ENCODE measurements at regions not wholly inside any gene's neighbourhood (a gene's known extent, or its start where the extent isn't known, plus 50 kb on each side); places are given as distances from the start of the nearest gene placed in this dataset.

GRCh38 chr6:85948481-85948880 is 305.8 kb upstream of the SYNCRIP start:
- DNase-seq (ENCODE audit: low read depth): no peak
- TF ChIP-seq CTCF (IDR thresholded peaks at IDR 0.05; ENCODE audit: control insufficient read depth, extremely low read depth, insufficient read depth): no peak
- no peak overlapping the region for H3K4me3 ChIP-seq (ENCODE audit: low read depth, low read length)

DNA sequence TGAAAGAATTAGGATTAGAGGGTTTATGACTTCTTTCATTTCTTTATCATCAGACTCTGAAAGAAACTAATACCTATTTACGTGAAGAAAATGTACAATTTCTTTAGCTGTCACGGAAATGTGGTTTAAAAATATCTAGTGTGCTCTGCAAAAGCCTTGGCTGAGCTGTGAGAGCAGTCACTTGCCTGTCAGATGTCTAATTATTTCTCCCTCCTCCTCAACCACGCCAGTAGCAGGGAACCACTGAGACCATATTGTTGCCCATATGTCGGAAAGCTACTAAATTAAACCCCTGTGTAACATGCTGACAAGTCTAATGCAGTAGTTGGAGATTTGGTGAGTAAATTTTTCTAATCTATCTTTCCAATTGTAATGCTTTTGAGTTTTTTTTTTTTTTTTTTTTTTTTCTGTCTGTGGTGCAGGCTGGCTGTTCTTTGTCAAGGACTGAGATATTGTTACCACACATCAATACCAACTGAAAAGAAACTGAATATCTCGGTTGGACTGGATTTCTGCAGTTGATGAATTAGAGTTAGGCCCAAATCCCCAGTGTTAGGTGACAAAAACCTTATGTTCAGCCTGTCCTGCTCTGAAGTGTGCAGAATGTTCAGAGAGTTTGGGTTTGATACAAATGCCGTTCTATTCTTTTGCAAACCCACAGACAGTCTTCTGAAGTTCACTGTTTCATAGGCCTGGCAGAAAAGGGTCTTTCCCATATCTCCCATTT is 302.9 kb upstream of the SYNCRIP start:
- no peak for DNase-seq (ENCODE audit: low read depth)
- TF ChIP-seq CTCF (IDR thresholded peaks at IDR 0.05; ENCODE audit: control insufficient read depth, extremely low read depth, insufficient read depth): no peak
- no peak overlapping the region for H3K4me3 ChIP-seq (ENCODE audit: low read depth, low read length)

GRCh38 chr6:85944776-85945175 is 302.1 kb upstream of the SYNCRIP start:
- no peak overlapping the region for H3K4me3 ChIP-seq (ENCODE audit: low read depth, low read length)
- TF ChIP-seq CTCF (IDR thresholded peaks at IDR 0.05; ENCODE audit: control insufficient read depth, extremely low read depth, insufficient read depth): no peak
- no peak for DNase-seq (ENCODE audit: low read depth)

DNA sequence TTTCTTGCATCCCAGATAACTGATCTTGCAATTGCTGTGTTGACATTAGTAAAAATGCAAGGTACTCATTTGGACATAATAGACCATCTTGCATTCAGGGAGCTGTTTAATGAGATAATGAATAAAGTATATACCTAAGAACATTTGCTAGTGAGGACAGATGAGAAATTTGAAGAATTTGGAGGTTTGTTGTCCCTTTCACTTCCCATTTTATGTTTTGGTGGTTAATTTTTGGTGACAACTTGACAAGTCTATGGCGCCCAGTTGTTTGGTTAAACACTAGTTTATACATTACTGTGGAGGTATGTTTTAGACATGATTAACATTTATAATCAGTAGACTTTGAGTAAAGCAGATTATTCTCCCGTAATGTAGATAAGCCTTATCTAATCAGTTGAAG is 300.2 kb upstream of the SYNCRIP start:
- TF ChIP-seq CTCF (IDR thresholded peaks at IDR 0.05; ENCODE audit: control insufficient read depth, extremely low read depth, insufficient read depth): no peak
- no peak overlapping the region for H3K4me3 ChIP-seq (ENCODE audit: low read depth, low read length)
- DNase-seq (ENCODE audit: low read depth): no peak

GRCh38 chr6:85936916-85937315 is 294.2 kb upstream of the SYNCRIP start:
- DNase-seq (ENCODE audit: low read depth): no peak
- no peak overlapping the region for H3K4me3 ChIP-seq (ENCODE audit: low read depth, low read length)
- TF ChIP-seq CTCF (IDR thresholded peaks at IDR 0.05; ENCODE audit: control insufficient read depth, extremely low read depth, insufficient read depth): no peak

- no peak for DNase-seq (ENCODE audit: low read depth)
- peak; percentile 81 for TF ChIP-seq CTCF (IDR thresholded peaks at IDR 0.05; ENCODE audit: control insufficient read depth, extremely low read depth, insufficient read depth)
- no peak overlapping the region for H3K4me3 ChIP-seq (ENCODE audit: low read depth, low read length)
Observed at GRCh38 chr6:85923013-85923430, 280.3 kb upstream of the SYNCRIP start.

DNA sequence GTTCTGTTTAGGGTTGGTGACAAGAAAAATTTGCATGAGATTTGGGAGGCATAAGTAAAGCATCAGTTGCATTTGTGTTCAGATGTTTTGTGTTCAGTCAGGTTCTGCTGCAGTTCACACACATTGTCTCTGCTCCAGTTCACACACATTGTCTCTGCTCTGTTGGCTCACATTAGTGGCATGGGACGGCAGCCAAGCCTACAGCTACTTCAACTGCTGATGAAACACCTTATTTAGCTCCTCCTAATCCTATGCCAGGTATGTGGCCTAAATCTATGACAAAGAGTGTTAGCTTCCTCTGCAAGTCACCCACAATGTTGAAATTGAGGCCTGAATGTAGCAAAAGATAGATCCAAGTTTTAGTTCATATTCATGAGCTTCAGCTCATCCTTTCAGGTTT is 278.1 kb upstream of the SYNCRIP start:
- TF ChIP-seq CTCF (IDR thresholded peaks at IDR 0.05; ENCODE audit: control insufficient read depth, extremely low read depth, insufficient read depth): no peak
- H3K4me3 ChIP-seq (ENCODE audit: low read depth, low read length): no peak overlapping the region
- peak; percentile 65 for DNase-seq (ENCODE audit: low read depth)
